ENCODE measurements at regions not wholly inside any gene's neighbourhood (a gene's known extent, or its start where the extent isn't known, plus 50 kb on each side); places are given as distances from the start of the nearest gene placed in this dataset.

- no peaks in the 10 kb centered on the region for H3K23me2 ChIP-seq (ENCODE audit: low read depth, low read length)
- no peak overlapping the region for H3K9ac ChIP-seq (replicated peaks in 1 of 4; ENCODE audit: extremely low read depth in 1 of 4, low read depth in 3 of 4, low read length in 3 of 4)
- no peak overlapping the region for H3K23ac ChIP-seq (ENCODE audit: insufficient read length)
- H2BK20ac ChIP-seq (ENCODE audit: low read length), result no peak overlapping the region
- H3K27me3 ChIP-seq (replicated peaks in 1 of 4; ENCODE audit: control insufficient read depth in 3 of 4, extremely low read depth in 1 of 4, insufficient read depth in 3 of 4, low read length in 3 of 4), result no peaks in the 10 kb centered on the region
- no peak overlapping the region for H3K4ac ChIP-seq (replicated peaks; ENCODE audit: insufficient read length, low read depth, low read length)
- ChIA-PET CTCF (ENCODE audit: partially characterized antibody) (interaction anchor here (0.6 kb wide), 1 partner anchor 298 kb away, joined by 3 read pairs; no protein-coding TSS in a partner anchor), POLR2A (ENCODE audit: partially characterized antibody) (interaction anchor here (0.8 kb wide), 1 partner anchor 12 kb away, joined by 3 read pairs; no protein-coding TSS in a partner anchor)
- H4K91ac ChIP-seq (replicated peaks; ENCODE audit: insufficient read length, low read length), result no peak overlapping the region
- H3K79me2 ChIP-seq (ENCODE audit: control insufficient read depth in 1 of 2, insufficient read depth in 2 of 2, low read length in 2 of 2), result no peaks in the 10 kb centered on the region
- no peaks in the 10 kb centered on the region for H3K36me3 ChIP-seq (ENCODE audit: control insufficient read depth in 2 of 4, insufficient read depth in 4 of 4, low read length in 3 of 4)
- WGBS, 2 experiments (ENCODE audit: extremely low coverage in 1 of 2, insufficient coverage in 1 of 2, insufficient read length in 1 of 2, insufficient replicate concordance in 2 of 2, low coverage in 1 of 2, low lambda C conversion rate in 2 of 2, missing lambda C conversion rate in 1 of 2), result 84% methylated on average over 5 of the region's 5 CpGs; no CpG with 5 or more reads in 1 of the 2 experiments
- no peak overlapping the region for H4K8ac ChIP-seq (ENCODE audit: extremely low read depth, insufficient read depth, low read length)
- no peaks in the 10 kb centered on the region for H4K20me1 ChIP-seq (replicated peaks in 1 of 2; ENCODE audit: control insufficient read depth in 1 of 2, insufficient read depth in 2 of 2, low read length in 2 of 2)
- no peak overlapping the region for H4K5ac ChIP-seq (ENCODE audit: insufficient read length, low read depth, low read length)
- no peak overlapping the region for H2BK12ac ChIP-seq (ENCODE audit: low read depth, low read length)
- DNase-seq (ENCODE audit: low read depth in 1 of 2, low spot score in 2 of 2), result no peak
- no peak for FAIRE-seq
- no peak overlapping the region for H3K56ac ChIP-seq (replicated peaks; ENCODE audit: insufficient read length, low read depth, low read length)
- H3K4me3 ChIP-seq (ENCODE audit: extremely low read depth in 1 of 4, insufficient read depth in 2 of 4, low read depth in 3 of 4, low read length in 4 of 4), result no peak overlapping the region
- H3K9me3 ChIP-seq (ENCODE audit: insufficient read depth in 2 of 2, low read depth in 1 of 2, low read length in 1 of 2), result peaks cover 21 to 25% of the 10 kb centered on the region in 2 experiments
- H2BK15ac ChIP-seq (ENCODE audit: low read length), result no peak overlapping the region
- H2AK5ac ChIP-seq (ENCODE audit: low read depth, low read length), result no peak overlapping the region
- H3K27ac ChIP-seq (ENCODE audit: low read depth, low read length), result no peak overlapping the region
- 0 out of 7 replicates have a peak, but pooled peaks cover 0 to 4% (median 0%) of the 10 kb centered on the region in 4 experiments for H3K4me1 ChIP-seq (replicated peaks in 1 of 4; ENCODE audit: control insufficient read depth in 3 of 4, insufficient read depth in 4 of 4, low read length in 3 of 4)
- no peak overlapping the region for H3K4me2 ChIP-seq (ENCODE audit: insufficient read depth in 1 of 2, low read depth in 2 of 2, low read length in 2 of 2)
- H2BK120ac ChIP-seq (replicated peaks; ENCODE audit: low read depth, low read length), result no peak overlapping the region
- H2AFZ ChIP-seq (ENCODE audit: low read length), result no peak overlapping the region
- no peak overlapping the region for H3K18ac ChIP-seq (ENCODE audit: extremely low read depth, low read length)
- no peak overlapping the region for H3K14ac ChIP-seq (ENCODE audit: insufficient read length)
- no peak overlapping the region for H2BK5ac ChIP-seq (ENCODE audit: low read depth, low read length)
- no peaks in the 10 kb centered on the region for H3K79me1 ChIP-seq (ENCODE audit: low read depth, low read length)
- no peak for TF ChIP-seq RAD21 (IDR thresholded peaks at IDR 0.05 in 1 of 2, conservative IDR thresholded peaks at IDR 0.05 in 1 of 2; ENCODE audit: low read depth in 2 of 2, low read length in 2 of 2)
- no peak for TF ChIP-seq PHF8 (conservative IDR thresholded peaks at IDR 0.05; ENCODE audit: low read depth, low read length)
- TF ChIP-seq HDAC2 (IDR thresholded peaks at IDR 0.05; ENCODE audit: borderline replicate concordance in 1 of 2, low read depth in 2 of 2, low read length in 2 of 2), result no peak
- TF ChIP-seq RXRA (IDR thresholded peaks at IDR 0.05; ENCODE audit: insufficient read depth, low read depth, low read length), result no peak
- no peak for TF ChIP-seq NRF1 (IDR thresholded peaks at IDR 0.05; ENCODE audit: low read depth, low read length)
- TF ChIP-seq SP2 (IDR thresholded peaks at IDR 0.05; ENCODE audit: low read length), result no peak
- no peak for TF ChIP-seq ATF3 (IDR thresholded peaks at IDR 0.05; ENCODE audit: insufficient read depth, low read depth, low read length)
- TF ChIP-seq SIN3A (conservative IDR thresholded peaks at IDR 0.05 in 1 of 2, IDR thresholded peaks at IDR 0.05 in 1 of 2; ENCODE audit: low read depth in 1 of 2, low read length in 2 of 2), result no peak
- TF ChIP-seq SUZ12 (IDR thresholded peaks at IDR 0.05; ENCODE audit: low read length), result no peak
- TF ChIP-seq SP1 (IDR thresholded peaks at IDR 0.05; ENCODE audit: low read depth, low read length), result no peak
- TF ChIP-seq CBX5 (IDR thresholded peaks at IDR 0.05; ENCODE audit: low read depth, low read length), result no peak
- TF ChIP-seq KDM5A (IDR thresholded peaks at IDR 0.05; ENCODE audit: low read length), result no peak
- no peak for TF ChIP-seq KDM4A (IDR thresholded peaks at IDR 0.05; ENCODE audit: low read depth, low read length, severe bottlenecking)
Measured at GRCh38 chr2:2881499-2881898, 496.1 kb downstream of the EIPR1 start.

All from H1 (cell line).